Peyer's patch (tissue), 4 donors: ENCODE measurements at regions not wholly inside any gene's neighbourhood (a gene's known extent, or its start where the extent isn't known, plus 50 kb on each side); places are given as distances from the start of the nearest gene placed in this dataset.

Experiments used
- POLR2A ChIP-seq, 2 donors: fragments of 450-650 bp; IDR thresholded peaks; one replicate each; pipeline ENCODE4 v1.5.1; 2017; ENCODE audit warnings: antibody characterized with exemption in 2 of 2, mild to moderate bottlenecking in 2 of 2, moderate library complexity in 2 of 2
- TF ChIP-seq, protein P1 (sequence below), 6 experiments: fragments of 450-650 bp in 4 of 6; fragments of 200-600 bp in 2 of 6; sonication (generic) in 1 of 6; IDR thresholded peaks; one replicate each; pipeline ENCODE4 v1.5.1; 2017 to 2019; ENCODE audit warnings: antibody characterized with exemption in 6 of 6, mild to moderate bottlenecking in 3 of 6, moderate library complexity in 1 of 6

DNA sequence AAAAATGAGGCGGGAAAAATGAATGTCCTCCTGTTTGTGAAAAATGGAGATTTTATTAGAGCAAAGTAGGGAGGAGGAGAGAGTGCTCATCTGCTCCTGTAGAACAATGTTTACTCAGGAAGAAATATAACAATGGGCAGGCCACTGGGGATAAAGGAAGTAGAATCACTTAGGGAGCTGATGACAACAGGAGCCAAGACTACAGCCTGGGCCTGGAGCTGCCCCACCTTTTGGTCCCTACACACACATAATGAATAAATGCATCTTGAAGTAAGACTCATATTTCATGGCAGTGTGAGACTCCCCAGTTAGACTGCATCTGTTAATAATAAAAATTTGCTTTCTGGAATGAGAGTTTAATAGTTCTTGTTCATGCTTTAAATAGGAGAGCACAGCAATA, 1939.8 kb downstream of the EFNA5 start:
- TF ChIP-seq, protein P1, sequence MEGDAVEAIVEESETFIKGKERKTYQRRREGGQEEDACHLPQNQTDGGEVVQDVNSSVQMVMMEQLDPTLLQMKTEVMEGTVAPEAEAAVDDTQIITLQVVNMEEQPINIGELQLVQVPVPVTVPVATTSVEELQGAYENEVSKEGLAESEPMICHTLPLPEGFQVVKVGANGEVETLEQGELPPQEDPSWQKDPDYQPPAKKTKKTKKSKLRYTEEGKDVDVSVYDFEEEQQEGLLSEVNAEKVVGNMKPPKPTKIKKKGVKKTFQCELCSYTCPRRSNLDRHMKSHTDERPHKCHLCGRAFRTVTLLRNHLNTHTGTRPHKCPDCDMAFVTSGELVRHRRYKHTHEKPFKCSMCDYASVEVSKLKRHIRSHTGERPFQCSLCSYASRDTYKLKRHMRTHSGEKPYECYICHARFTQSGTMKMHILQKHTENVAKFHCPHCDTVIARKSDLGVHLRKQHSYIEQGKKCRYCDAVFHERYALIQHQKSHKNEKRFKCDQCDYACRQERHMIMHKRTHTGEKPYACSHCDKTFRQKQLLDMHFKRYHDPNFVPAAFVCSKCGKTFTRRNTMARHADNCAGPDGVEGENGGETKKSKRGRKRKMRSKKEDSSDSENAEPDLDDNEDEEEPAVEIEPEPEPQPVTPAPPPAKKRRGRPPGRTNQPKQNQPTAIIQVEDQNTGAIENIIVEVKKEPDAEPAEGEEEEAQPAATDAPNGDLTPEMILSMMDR (IDR thresholded peaks at IDR 0.05), result no peak
- no peak for TF ChIP-seq POLR2A (IDR thresholded peaks at IDR 0.05)
